ENCODE measurements at regions not wholly inside any gene's neighbourhood (a gene's known extent, or its start where the extent isn't known, plus 50 kb on each side); places are given as distances from the start of the nearest gene placed in this dataset.

GRCh38 chr17:68706356-68706920 is 105.3 kb upstream of the FAM20A start:
- no peak for TF ChIP-seq CTCF (IDR thresholded peaks at IDR 0.05; ENCODE audit: control insufficient read depth, insufficient read depth, low read depth, low read length, missing control alignments)
- no peak overlapping the region for H3K4me3 ChIP-seq (ENCODE audit: control insufficient read depth, low read depth, low read length)
- DNase-seq (ENCODE audit: low read depth) = no peak

DNA sequence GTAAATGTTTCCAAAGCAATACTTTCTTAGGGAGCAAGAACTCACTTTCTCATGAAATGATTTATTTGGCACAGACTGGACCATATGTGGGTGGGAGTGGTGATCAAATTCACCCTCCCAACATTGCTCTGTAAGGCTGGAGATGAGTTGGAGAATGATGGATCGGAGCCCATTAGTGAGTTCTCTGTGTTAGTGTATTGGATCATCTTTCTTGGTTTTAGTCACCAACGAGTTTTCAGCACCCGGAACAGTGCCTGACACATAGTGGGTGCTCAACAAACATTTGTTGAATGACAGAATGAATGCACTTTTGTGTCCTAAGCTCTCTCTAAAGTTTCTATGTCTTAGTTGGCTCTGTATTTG is 104.5 kb upstream of the FAM20A start:
- no peak for DNase-seq (ENCODE audit: low read depth)
- TF ChIP-seq CTCF (IDR thresholded peaks at IDR 0.05; ENCODE audit: control insufficient read depth, insufficient read depth, low read depth, low read length, missing control alignments) = no peak
- no peak overlapping the region for H3K4me3 ChIP-seq (ENCODE audit: control insufficient read depth, low read depth, low read length)

GRCh38 chr17:68704871-68705713 is 103.9 kb upstream of the FAM20A start:
- DNase-seq (ENCODE audit: low read depth) = peak; percentile 94
- H3K4me3 ChIP-seq (ENCODE audit: control insufficient read depth, low read depth, low read length) = peak overlapping the region; percentile 2; the same call in 1 of the 2 replicates
- TF ChIP-seq CTCF (IDR thresholded peaks at IDR 0.05; ENCODE audit: control insufficient read depth, insufficient read depth, low read depth, low read length, missing control alignments) = peak; percentile 6

- no peak for DNase-seq (ENCODE audit: low read depth)
- no peak for TF ChIP-seq CTCF (IDR thresholded peaks at IDR 0.05; ENCODE audit: control insufficient read depth, insufficient read depth, low read depth, low read length, missing control alignments)
- H3K4me3 ChIP-seq (ENCODE audit: control insufficient read depth, low read depth, low read length) = no peak overlapping the region
These were observed 99.9 kb upstream of the FAM20A start for GRCh38 chr17:68701046-68701445.

GRCh38 chr17:68700421-68700820 is 99.3 kb upstream of the FAM20A start:
- DNase-seq (ENCODE audit: low read depth) = no peak
- no peak overlapping the region for H3K4me3 ChIP-seq (ENCODE audit: control insufficient read depth, low read depth, low read length)
- no peak for TF ChIP-seq CTCF (IDR thresholded peaks at IDR 0.05; ENCODE audit: control insufficient read depth, insufficient read depth, low read depth, low read length, missing control alignments)

DNA sequence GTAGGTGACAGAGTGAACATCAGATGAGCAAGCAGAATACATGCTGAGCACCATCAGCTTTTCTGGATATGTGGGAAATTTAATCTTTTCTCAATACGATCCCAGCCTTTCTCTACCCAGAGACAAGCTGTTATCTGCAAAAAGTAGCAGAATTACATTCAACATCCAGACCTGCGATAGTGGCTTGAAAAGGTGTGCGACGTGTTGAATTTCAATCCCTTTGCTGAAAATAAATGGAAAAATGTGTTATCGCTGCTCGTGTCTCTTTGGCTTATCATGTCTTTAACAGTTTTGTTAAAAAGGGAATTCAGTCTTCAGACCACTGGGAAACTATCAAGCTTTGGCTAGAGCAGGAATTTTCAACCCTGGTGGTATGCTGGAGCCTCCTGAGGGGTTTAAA is 98.8 kb upstream of the FAM20A start:
- no peak for TF ChIP-seq CTCF (IDR thresholded peaks at IDR 0.05; ENCODE audit: control insufficient read depth, insufficient read depth, low read depth, low read length, missing control alignments)
- DNase-seq (ENCODE audit: low read depth) = no peak
- H3K4me3 ChIP-seq (ENCODE audit: control insufficient read depth, low read depth, low read length) = no peak overlapping the region
